ENCODE measurements at regions not wholly inside any gene's neighbourhood (a gene's known extent, or its start where the extent isn't known, plus 50 kb on each side); places are given as distances from the start of the nearest gene placed in this dataset.

GRCh38 chr9:20191228-20191840 is 402.5 kb upstream of the SLC24A2 start:
- no peak for DNase-seq

GRCh38 chr9:20189871-20190270 is 401.0 kb upstream of the SLC24A2 start:
- no peak for DNase-seq

- no peak for DNase-seq
Observed at GRCh38 chr9:20188616-20189369, 400.0 kb upstream of the SLC24A2 start.

- DNase-seq = no peak
Observed at GRCh38 chr9:20187318-20187717, 398.5 kb upstream of the SLC24A2 start.

- no peak for DNase-seq
Observed at GRCh38 chr9:20186823-20187222, 398.0 kb upstream of the SLC24A2 start.

- DNase-seq = no peak
Observed at GRCh38 chr9:20186231-20186630, 397.4 kb upstream of the SLC24A2 start.

GRCh38 chr9:20184541-20184940 is 395.7 kb upstream of the SLC24A2 start:
- DNase-seq = no peak

GRCh38 chr9:20178679-20179078 is 389.8 kb upstream of the SLC24A2 start:
- no peak for DNase-seq

GRCh38 chr9:20178197-20178596 is 389.4 kb upstream of the SLC24A2 start:
- no peak for DNase-seq

- DNase-seq = no peak
Observed at GRCh38 chr9:20170122-20170521, 381.3 kb upstream of the SLC24A2 start.

- no peak for DNase-seq
Observed at GRCh38 chr9:20152151-20152725, 363.4 kb upstream of the SLC24A2 start.

GRCh38 chr9:20148416-20148815 is 359.6 kb upstream of the SLC24A2 start:
- DNase-seq = no peak

- DNase-seq = no peak
Observed at GRCh38 chr9:20144197-20144596, 355.4 kb upstream of the SLC24A2 start.

- DNase-seq = no peak
Observed at GRCh38 chr9:20139763-20140290, 351.0 kb upstream of the SLC24A2 start.

GRCh38 chr9:20138841-20139240 is 350.0 kb upstream of the SLC24A2 start:
- no peak for DNase-seq

GRCh38 chr9:20138116-20138515 is 349.3 kb upstream of the SLC24A2 start:
- no peak for DNase-seq

- no peak for DNase-seq
Observed at GRCh38 chr9:20137425-20137824, 348.6 kb upstream of the SLC24A2 start.

GRCh38 chr9:20135119-20135697 is 346.4 kb upstream of the SLC24A2 start:
- no peak for DNase-seq

- no peak for DNase-seq
Observed at GRCh38 chr9:20125727-20126126, 336.9 kb upstream of the SLC24A2 start.

- DNase-seq = no peak
Observed at GRCh38 chr9:20119566-20119965, 330.7 kb upstream of the SLC24A2 start.

GRCh38 chr9:20117986-20118385 is 329.1 kb upstream of the SLC24A2 start:
- no peak for DNase-seq

GRCh38 chr9:20117482-20117881 is 328.6 kb upstream of the SLC24A2 start:
- no peak for DNase-seq

GRCh38 chr9:20114974-20115373 is 326.1 kb upstream of the SLC24A2 start:
- DNase-seq = no peak

All from activated CD4-positive, alpha-beta T cell treated with anti-CD3 and anti-CD28 coated beads for 48 hours (primary cell).